ENCODE measurements at regions not wholly inside any gene's neighbourhood (a gene's known extent, or its start where the extent isn't known, plus 50 kb on each side); places are given as distances from the start of the nearest gene placed in this dataset.

DNA sequence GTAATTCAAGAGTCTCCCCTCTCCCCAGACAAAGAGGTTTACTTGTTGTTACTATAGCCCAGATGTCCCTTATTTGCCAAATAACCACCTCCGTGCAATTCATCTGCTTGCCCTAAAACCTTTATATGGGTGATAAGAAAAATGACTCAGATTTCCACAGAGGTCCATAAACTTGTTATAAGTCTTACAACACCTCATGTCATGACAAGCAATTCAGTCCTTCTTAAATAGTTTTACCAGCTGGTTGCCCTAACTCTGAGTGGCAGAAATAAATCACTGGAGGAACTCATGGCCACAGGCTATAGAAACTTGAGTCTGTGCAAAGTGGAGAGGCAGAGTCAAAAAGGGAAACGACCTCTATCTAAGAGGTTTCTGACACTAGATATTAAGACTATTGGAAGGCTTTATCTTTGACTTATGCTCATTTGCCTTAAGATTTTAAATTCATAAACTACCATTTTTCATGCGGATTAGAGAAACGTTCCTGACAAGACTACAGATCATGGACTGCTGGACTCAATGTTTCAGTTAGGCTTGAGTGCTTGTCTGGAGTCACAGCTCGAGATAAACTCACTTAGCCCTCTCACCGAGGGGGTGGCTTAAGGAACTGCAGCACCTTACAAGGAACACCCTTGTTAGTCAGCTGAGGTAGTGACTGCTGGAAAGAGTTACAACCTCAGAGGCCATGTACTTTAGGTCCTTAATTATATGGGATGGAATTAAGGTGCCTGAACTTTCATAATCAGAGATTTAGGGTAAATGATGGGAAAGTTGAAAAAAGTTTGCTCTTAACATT, 662.5 kb upstream of the USP24 start:
- H3K4me1 ChIP-seq = no peaks in the 10 kb centered on the region
- DNase-seq (ENCODE audit: low spot score in 2 of 2) = no peak
- H3K36me3 ChIP-seq = no peaks in the 10 kb centered on the region
- TF ChIP-seq POLR2A (IDR thresholded peaks at IDR 0.05) (no peak), POLR2AphosphoS5 (IDR thresholded peaks at IDR 0.05) (no peak), EP300 (IDR thresholded peaks at IDR 0.05) (no peak)
- TF ChIP-seq, protein P1, sequence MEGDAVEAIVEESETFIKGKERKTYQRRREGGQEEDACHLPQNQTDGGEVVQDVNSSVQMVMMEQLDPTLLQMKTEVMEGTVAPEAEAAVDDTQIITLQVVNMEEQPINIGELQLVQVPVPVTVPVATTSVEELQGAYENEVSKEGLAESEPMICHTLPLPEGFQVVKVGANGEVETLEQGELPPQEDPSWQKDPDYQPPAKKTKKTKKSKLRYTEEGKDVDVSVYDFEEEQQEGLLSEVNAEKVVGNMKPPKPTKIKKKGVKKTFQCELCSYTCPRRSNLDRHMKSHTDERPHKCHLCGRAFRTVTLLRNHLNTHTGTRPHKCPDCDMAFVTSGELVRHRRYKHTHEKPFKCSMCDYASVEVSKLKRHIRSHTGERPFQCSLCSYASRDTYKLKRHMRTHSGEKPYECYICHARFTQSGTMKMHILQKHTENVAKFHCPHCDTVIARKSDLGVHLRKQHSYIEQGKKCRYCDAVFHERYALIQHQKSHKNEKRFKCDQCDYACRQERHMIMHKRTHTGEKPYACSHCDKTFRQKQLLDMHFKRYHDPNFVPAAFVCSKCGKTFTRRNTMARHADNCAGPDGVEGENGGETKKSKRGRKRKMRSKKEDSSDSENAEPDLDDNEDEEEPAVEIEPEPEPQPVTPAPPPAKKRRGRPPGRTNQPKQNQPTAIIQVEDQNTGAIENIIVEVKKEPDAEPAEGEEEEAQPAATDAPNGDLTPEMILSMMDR (IDR thresholded peaks at IDR 0.05) = no peak
- no peaks in the 10 kb centered on the region for H3K9me3 ChIP-seq
- no peak overlapping the region for H3K4me3 ChIP-seq
- WGBS = 58% methylated on average over 6 of the region's 6 CpGs
- H3K27ac ChIP-seq = no peak overlapping the region
- H3K27me3 ChIP-seq = no peaks in the 10 kb centered on the region

DNA sequence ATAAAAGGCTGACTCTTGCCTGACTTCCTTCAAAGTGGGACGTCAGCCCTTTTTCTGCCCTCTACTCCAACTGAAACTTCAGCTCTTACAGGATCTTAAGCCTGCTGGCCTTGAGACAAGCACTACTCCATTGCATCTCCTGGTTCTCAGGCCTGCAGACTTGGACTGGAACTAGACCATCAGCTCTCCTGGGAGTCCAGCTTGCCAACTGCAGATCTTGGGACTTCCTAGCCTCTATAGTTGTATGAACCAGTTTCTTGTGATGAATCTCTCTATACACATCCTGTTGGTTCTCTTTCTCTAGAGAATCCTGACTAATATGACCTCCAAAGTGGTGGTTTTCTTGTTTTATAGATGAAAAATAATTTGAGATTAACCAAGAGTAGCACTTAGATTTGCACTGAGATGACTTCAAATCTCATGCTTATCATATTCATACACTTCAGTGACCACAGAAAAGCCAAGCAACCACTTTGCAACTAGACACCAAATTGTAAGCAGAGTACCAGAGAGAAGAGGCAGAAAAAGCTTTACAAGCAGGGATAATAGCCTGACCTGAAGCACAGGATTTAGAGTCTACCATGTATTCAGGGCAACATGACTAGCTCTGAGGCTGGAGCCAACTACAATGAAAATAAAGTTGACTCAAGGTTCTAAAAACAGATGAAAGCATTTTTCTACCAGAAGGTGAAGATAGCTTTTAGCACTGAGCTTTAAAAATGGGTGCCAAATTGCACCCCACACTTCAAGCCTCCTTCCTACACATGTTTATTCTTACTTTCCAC, 661.3 kb upstream of the USP24 start:
- DNase-seq (ENCODE audit: low spot score in 2 of 2) = no peak
- Histone ChIP-seq H3K9me3 (no peaks in the 10 kb centered on the region), H3K4me3 (no peak overlapping the region), H3K36me3 (no peaks in the 10 kb centered on the region), H3K27ac (no peak overlapping the region), H3K27me3 (no peaks in the 10 kb centered on the region), H3K4me1 (no peaks in the 10 kb centered on the region)
- TF ChIP-seq POLR2AphosphoS5 (IDR thresholded peaks at IDR 0.05) = no peak
- TF ChIP-seq EP300 (IDR thresholded peaks at IDR 0.05) = no peak
- TF ChIP-seq, protein P1 (IDR thresholded peaks at IDR 0.05) = no peak
- 71% methylated on average over 1 of the region's 1 CpG for WGBS

DNA sequence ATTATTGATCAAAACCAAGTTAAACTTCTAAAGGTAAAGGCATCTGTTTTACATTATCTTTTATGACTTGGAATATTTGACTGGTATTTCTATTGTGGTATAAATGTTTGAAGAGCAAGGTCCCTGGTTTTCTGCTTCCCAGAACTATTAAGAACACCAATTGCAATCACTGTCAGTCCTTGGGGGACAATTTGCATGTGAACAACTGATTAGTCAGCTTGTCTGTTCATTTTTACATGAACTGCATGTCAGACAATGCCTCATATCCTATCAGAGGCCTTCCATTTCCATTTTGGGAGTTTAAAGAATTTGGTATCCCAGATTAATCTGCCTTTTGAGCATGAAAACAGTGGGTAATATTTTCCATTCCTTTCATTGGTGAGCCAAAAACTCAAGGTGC, 654.9 kb upstream of the USP24 start:
- Histone ChIP-seq H3K36me3 (no peaks in the 10 kb centered on the region), H3K4me3 (no peak overlapping the region), H3K9me3 (no peaks in the 10 kb centered on the region), H3K4me1 (no peaks in the 10 kb centered on the region), H3K27ac (no peak overlapping the region), H3K27me3 (no peaks in the 10 kb centered on the region)
- TF ChIP-seq POLR2AphosphoS5 (IDR thresholded peaks at IDR 0.05) (no peak), EP300 (IDR thresholded peaks at IDR 0.05) (no peak), POLR2A (IDR thresholded peaks at IDR 0.05) (no peak)
- TF ChIP-seq, protein P1 (IDR thresholded peaks at IDR 0.05) = no peak
- no peak for DNase-seq (ENCODE audit: low spot score in 2 of 2)

DNA sequence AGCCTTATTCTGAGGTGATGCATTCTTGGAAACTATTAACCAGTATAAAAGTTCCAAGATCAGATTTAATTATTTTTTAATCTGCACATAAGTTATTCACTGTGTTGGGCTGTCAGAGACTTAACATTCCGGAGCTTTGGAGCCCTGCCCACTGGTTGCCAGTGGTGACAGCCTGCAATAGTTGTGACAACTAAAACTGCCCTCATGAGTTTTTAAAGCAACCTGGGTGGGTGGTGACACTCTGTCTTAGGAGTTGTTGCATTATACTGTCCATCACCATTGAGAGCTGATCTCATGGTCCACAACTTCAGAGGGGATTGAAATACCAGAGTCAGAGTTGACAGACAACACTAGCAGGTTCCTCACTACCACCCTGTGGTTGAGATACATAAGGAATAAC, 653.9 kb upstream of the USP24 start:
- no peak for DNase-seq (ENCODE audit: low spot score in 2 of 2)
- TF ChIP-seq, protein P1 (IDR thresholded peaks at IDR 0.05) = no peak
- no peak for TF ChIP-seq POLR2A (IDR thresholded peaks at IDR 0.05)
- no peak for TF ChIP-seq EP300 (IDR thresholded peaks at IDR 0.05)
- TF ChIP-seq POLR2AphosphoS5 (IDR thresholded peaks at IDR 0.05) = no peak
- Histone ChIP-seq H3K9me3 (no peaks in the 10 kb centered on the region), H3K27ac (no peak overlapping the region), H3K27me3 (no peaks in the 10 kb centered on the region), H3K4me3 (no peak overlapping the region), H3K36me3 (no peaks in the 10 kb centered on the region), H3K4me1 (no peaks in the 10 kb centered on the region)
- 22% methylated on average over 1 of the region's 1 CpG for WGBS

DNA sequence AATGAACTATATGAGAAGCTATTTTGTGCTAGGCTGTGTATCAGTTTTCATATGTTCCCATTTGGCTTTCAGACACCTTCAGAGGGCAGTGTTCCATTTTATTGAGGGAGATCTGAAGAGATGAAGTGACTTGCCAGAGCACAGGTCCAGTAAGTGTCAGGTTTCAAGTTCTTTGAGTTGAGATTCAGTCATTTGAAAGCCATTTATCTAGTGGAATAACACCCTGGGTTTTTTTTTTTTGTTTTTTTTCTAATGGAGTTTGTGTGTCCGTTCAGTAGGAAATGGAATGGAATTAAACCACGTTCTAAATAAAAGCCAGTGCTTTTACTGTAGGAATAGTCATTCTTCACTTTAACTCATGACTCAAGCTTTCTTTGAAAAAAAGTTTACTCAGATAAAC, 652.9 kb upstream of the USP24 start:
- no peak overlapping the region for H3K27ac ChIP-seq
- H3K36me3 ChIP-seq = no peaks in the 10 kb centered on the region
- 60% methylated on average over 2 of the region's 2 CpGs for WGBS
- H3K4me1 ChIP-seq = no peaks in the 10 kb centered on the region
- H3K9me3 ChIP-seq = no peaks in the 10 kb centered on the region
- H3K4me3 ChIP-seq = no peak overlapping the region
- no peaks in the 10 kb centered on the region for H3K27me3 ChIP-seq
- TF ChIP-seq POLR2A (IDR thresholded peaks at IDR 0.05) = no peak
- no peak for TF ChIP-seq EP300 (IDR thresholded peaks at IDR 0.05)
- TF ChIP-seq POLR2AphosphoS5 (IDR thresholded peaks at IDR 0.05) = no peak
- TF ChIP-seq, protein P1 (IDR thresholded peaks at IDR 0.05) = no peak
- no peak for DNase-seq (ENCODE audit: low spot score in 2 of 2)

Data from suprapubic skin (tissue), 4 donors.